ENCODE measurements at regions not wholly inside any gene's neighbourhood (a gene's known extent, or its start where the extent isn't known, plus 50 kb on each side); places are given as distances from the start of the nearest gene placed in this dataset.
A peak's percentile ranks its signal among the peaks of the same experiment; 100 is the strongest.

DNA sequence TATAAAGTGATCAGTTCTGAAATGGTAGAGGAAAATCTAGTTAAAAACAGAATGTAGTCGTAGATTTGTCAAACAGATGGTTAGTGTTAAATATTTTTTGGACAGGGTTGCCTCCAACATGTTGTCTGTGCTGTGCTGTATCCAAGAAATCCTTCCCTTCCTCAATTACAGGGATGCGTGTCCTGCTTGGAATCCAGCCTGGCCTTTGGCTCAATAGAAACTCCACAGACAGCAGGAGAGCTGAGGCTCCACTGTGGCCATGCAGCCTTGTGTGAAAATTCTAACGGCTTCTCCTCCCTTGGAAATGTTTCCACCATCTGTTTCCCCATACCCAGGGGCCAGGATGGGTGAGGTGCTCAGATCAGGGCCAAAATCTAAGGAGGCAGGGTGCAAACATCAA is 67.7 kb upstream of the USP29 start:
- WGBS, 3 donors: 8 to 11% (median 11%) methylated on average over 3 of the region's 3 CpGs
- H3K4me1 ChIP-seq (ENCODE audit: insufficient read depth): peaks cover 6% of the 10 kb centered on the region
- intact Hi-C loops (cut with DNase I): loop anchor here in 1 of 4 donors (10.0 kb wide), 1 partner anchor 77 kb away; no protein-coding TSS in a partner anchor

DNA sequence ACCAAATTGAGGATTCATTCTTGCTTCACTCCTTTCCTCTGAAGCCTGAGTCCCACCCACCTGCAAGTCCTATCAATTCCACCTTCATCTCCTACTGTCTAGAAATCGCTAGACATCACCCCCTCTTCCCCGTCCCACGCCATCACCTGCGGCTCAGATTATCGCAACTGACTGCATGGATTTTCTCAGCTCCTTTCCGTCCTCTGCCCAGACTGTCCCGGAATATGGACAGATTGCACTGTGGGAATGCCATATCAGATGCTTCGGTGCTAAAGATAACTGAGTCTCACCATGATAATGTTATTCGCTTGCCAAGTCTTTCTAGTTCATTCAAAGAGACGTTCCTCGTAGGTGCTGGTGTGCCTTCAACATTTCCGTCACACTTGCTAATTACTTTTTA is 66.4 kb upstream of the USP29 start:
- TF ChIP-seq POLR2A (IDR thresholded peaks at IDR 0.05) (no peak), EP300 (IDR thresholded peaks at IDR 0.05) (no peak)
- TF ChIP-seq, protein P1, sequence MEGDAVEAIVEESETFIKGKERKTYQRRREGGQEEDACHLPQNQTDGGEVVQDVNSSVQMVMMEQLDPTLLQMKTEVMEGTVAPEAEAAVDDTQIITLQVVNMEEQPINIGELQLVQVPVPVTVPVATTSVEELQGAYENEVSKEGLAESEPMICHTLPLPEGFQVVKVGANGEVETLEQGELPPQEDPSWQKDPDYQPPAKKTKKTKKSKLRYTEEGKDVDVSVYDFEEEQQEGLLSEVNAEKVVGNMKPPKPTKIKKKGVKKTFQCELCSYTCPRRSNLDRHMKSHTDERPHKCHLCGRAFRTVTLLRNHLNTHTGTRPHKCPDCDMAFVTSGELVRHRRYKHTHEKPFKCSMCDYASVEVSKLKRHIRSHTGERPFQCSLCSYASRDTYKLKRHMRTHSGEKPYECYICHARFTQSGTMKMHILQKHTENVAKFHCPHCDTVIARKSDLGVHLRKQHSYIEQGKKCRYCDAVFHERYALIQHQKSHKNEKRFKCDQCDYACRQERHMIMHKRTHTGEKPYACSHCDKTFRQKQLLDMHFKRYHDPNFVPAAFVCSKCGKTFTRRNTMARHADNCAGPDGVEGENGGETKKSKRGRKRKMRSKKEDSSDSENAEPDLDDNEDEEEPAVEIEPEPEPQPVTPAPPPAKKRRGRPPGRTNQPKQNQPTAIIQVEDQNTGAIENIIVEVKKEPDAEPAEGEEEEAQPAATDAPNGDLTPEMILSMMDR (IDR thresholded peaks at IDR 0.05): no peak
- no peaks in the 10 kb centered on the region for H3K9me3 ChIP-seq
- no peaks in the 10 kb centered on the region for H3K27me3 ChIP-seq
- no peaks in the 10 kb centered on the region for H3K36me3 ChIP-seq
- H3K4me1 ChIP-seq (ENCODE audit: insufficient read depth): peaks cover 12% of the 10 kb centered on the region
- no peak for DNase-seq
- 94 to 96% (median 95%) methylated on average over 12 of the region's 12 CpGs for WGBS, 3 donors
- no peak overlapping the region for H3K4me3 ChIP-seq
- intact Hi-C loops (cut with DNase I): loop anchor here in 1 of 4 donors (10.0 kb wide), 1 partner anchor 79 kb away; no protein-coding TSS in a partner anchor
- no peak overlapping the region for H3K27ac ChIP-seq

More for the DNA sequence above, 67.7 kb upstream of the USP29 start:
- Histone ChIP-seq H3K27ac (peak overlapping the region in 1 of 2 donors; percentile 34), H3K4me3 (no peak overlapping the region), H3K27me3 (no peaks in the 10 kb centered on the region), H3K9me3 (no peaks in the 10 kb centered on the region), H3K36me3 (no peaks in the 10 kb centered on the region)
- peak in 1 of 5 donors; percentile 39 for DNase-seq
- no peak for TF ChIP-seq EP300 (IDR thresholded peaks at IDR 0.05)

DNA sequence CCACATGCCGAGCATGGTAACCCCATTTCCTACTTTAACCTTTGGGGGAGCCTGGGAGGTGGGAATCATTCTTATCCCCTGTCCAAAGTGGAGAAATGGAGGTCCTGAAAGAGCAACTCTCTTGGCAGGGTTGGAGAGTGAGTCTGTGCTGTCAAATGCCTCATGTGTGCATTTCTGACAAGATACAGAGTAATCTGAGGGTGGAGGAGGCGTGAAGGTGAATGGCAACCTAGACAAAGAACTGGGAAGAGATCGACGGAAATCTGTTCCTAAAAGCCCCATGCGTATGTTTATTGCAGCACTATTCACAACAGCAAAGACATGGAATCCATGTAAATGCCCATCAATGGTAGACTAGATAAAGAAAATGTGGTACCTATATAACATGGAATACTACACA is 63.8 kb upstream of the USP29 start:
- Histone ChIP-seq H3K4me3 (no peak overlapping the region), H3K9me3 (no peaks in the 10 kb centered on the region), H3K27me3 (no peaks in the 10 kb centered on the region), H3K27ac (peak overlapping the region in 1 of 2 donors; percentile 79), H3K4me1 (ENCODE audit: insufficient read depth) (peaks cover 12% of the 10 kb centered on the region), H3K36me3 (no peaks in the 10 kb centered on the region)
- WGBS, 3 donors: 96 to 98% (median 98%) methylated on average over 5 of the region's 5 CpGs
- intact Hi-C loops (cut with DNase I): loop anchor here in 1 of 4 donors (10.0 kb wide), 1 partner anchor 81 kb away; no protein-coding TSS in a partner anchor
- DNase-seq: no peak
- TF ChIP-seq, protein P1 (IDR thresholded peaks at IDR 0.05): no peak
- TF ChIP-seq EP300 (IDR thresholded peaks at IDR 0.05) (no peak), POLR2A (IDR thresholded peaks at IDR 0.05) (no peak)

DNA sequence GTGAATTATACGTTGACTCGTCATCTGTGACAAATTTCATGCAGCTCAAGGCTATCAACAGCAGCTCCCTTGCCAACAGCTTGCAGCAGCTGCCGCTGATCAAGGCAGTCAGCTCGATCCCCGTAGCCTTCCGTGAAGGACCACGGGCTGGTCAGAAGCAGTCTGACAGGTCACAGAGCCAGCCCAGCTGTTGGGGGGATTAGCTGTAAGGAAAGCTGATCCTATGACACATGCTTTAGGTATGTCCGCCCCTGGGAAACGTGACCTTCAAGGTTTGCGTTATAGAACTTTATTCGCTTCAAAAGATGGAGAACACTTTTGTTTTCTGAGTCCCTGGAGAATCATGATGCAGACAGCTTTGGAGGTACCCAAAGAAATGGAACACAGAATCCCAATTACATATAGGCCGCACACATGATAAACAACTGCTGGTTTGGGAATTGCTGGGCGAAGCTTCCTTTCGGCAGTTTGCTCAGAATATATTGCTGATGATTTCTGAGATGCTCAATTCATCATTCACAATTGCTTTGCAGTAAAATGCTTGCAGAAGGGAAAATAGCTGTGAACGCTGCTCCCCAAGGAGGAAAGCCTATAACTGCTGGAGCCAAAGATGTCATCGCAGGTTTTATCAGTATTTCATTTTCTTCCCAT is 62.6 kb upstream of the USP29 start:
- TF ChIP-seq, protein P1 (IDR thresholded peaks at IDR 0.05): no peak
- TF ChIP-seq EP300 (IDR thresholded peaks at IDR 0.05): peak; percentile 39
- H3K4me3 ChIP-seq: peak overlapping the region; percentile 22

DNA sequence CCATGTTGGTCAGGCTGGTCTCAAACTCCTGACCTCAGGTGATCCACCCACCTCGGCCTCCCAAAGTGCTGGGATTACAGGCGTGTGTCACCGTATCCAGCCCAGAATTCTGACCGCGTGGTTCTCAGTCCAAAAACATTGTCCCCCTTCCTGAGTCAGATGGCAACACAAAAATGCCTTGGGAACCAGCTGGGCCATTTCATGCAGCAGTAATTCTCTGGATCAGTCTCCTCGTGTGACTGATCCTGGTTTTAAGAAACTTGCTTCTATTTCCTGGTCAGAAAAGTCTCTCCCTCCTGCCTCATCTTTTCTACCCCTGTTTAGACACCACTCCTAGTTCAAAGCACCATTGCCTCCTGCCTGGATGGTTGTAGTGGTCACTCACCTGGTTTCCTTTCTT is 60.9 kb upstream of the USP29 start:
- no peak overlapping the region for H3K27ac ChIP-seq
- peaks cover 12% of the 10 kb centered on the region for H3K4me1 ChIP-seq (ENCODE audit: insufficient read depth)
- TF ChIP-seq, protein P1 (IDR thresholded peaks at IDR 0.05): no peak
- TF ChIP-seq EP300 (IDR thresholded peaks at IDR 0.05) (no peak), POLR2A (IDR thresholded peaks at IDR 0.05) (no peak)
- intact Hi-C loops (cut with DNase I): loop anchor here in 1 of 4 donors (10.0 kb wide), 1 partner anchor 84 kb away; no protein-coding TSS in a partner anchor
- H3K4me3 ChIP-seq: no peak overlapping the region
- H3K36me3 ChIP-seq: no peaks in the 10 kb centered on the region
- H3K9me3 ChIP-seq: no peaks in the 10 kb centered on the region
- no peaks in the 10 kb centered on the region for H3K27me3 ChIP-seq
- 84 to 85% (median 84%) methylated on average over 6 of the region's 6 CpGs for WGBS, 3 donors
- no peak for DNase-seq

More for the DNA sequence above, 62.6 kb upstream of the USP29 start:
- Histone ChIP-seq H3K27me3 (no peaks in the 10 kb centered on the region), H3K9me3 (no peaks in the 10 kb centered on the region), H3K36me3 (no peaks in the 10 kb centered on the region), H3K27ac (peak overlapping the region; percentile 52 to 79), H3K4me1 (ENCODE audit: insufficient read depth) (peaks cover 12% of the 10 kb centered on the region)
- 3 to 5% (median 5%) methylated on average over 16 of the region's 16 CpGs for WGBS, 3 donors
- peak; percentile 91 to 98 (median 94) for DNase-seq
- intact Hi-C loops (cut with DNase I): loop anchor here in 1 of 4 donors (10.0 kb wide), 1 partner anchor 82 kb away; no protein-coding TSS in a partner anchor
